ENCODE measurements at regions not wholly inside any gene's neighbourhood (a gene's known extent, or its start where the extent isn't known, plus 50 kb on each side); places are given as distances from the start of the nearest gene placed in this dataset.

DNA sequence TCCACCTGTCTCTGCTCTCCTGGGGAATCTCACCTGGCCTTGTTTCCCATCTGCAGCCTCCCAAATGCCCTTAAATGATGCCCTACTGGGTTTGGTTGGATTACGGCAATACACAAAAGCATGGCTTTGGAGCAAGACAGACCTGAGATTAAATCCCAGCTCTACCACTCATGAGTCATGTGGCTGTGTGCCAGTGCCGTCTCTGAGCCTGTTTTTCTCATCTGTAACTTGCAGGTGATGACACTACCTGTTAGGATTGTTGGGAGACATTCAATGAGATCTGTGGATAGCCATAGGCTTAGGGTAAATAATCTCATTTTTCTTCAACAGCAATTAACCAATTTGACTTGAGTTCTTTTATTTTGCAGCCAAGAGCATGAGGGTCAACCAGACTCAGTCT, 240.3 kb downstream of the MAF start:
- CTCF ChIA-PET: no interaction called here
- H3K27me3 Mint-ChIP-seq: peaks cover 14% of the 10 kb centered on the region
- no peak overlapping the region for H3K27ac Mint-ChIP-seq
- no peak overlapping the region for H3K4me3 Mint-ChIP-seq
- no peak for DNase-seq
- POLR2A ChIA-PET: no interaction called here
- TF ChIP-seq, protein P1, sequence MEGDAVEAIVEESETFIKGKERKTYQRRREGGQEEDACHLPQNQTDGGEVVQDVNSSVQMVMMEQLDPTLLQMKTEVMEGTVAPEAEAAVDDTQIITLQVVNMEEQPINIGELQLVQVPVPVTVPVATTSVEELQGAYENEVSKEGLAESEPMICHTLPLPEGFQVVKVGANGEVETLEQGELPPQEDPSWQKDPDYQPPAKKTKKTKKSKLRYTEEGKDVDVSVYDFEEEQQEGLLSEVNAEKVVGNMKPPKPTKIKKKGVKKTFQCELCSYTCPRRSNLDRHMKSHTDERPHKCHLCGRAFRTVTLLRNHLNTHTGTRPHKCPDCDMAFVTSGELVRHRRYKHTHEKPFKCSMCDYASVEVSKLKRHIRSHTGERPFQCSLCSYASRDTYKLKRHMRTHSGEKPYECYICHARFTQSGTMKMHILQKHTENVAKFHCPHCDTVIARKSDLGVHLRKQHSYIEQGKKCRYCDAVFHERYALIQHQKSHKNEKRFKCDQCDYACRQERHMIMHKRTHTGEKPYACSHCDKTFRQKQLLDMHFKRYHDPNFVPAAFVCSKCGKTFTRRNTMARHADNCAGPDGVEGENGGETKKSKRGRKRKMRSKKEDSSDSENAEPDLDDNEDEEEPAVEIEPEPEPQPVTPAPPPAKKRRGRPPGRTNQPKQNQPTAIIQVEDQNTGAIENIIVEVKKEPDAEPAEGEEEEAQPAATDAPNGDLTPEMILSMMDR (IDR thresholded peaks at IDR 0.05): no peak
- no peaks in the 10 kb centered on the region for H3K36me3 Mint-ChIP-seq (ENCODE audit: low read depth)
- no peak for ATAC-seq (ENCODE audit: low read depth)
- no peaks in the 10 kb centered on the region for H3K4me1 Mint-ChIP-seq
- no peaks in the 10 kb centered on the region for H3K9me3 Mint-ChIP-seq
- intact Hi-C loops (cut with micrococcal nuclease): no loop called here

DNA sequence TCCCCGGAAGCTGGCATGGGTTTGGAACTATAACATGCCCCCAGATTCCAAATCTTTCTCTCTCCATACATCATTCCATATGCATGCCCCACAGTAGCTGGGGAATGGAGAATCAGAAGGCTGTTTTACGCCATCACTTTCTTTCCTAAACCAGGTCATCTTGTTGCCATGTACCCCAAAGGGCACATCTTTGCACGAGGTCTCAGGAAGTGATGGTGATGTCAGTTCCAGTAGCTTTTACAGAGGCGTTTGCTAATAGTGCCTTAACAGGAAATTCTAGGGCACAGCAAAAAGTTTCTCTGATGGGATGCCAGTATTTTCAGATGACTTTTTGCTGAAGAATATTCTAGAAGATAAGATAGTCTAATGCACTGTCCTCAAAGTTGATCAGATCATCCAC, 241.5 kb downstream of the MAF start:
- intact Hi-C loops (cut with micrococcal nuclease): no loop called here
- ChIA-PET CTCF (no interaction called here), POLR2A (no interaction called here)

DNA sequence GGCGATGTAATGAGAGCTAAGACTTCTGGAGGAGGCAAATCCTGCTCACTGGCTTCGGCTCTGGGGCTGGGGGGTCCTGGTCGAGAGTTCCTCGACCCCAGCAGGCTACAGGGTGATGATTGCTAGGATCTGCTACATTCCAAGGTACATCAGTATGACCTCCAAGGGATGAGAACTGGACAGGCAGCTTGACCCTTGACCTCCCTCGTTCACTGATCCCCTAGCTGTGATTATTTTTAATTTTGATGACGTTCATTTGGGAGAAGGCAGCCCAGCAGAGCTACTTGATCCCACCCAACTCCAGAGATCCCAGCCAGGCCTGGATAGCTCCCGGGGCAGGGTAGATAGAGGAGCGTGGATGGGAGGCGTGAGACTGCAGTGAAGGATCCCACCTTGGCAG, 242.3 kb downstream of the MAF start:
- Mint-ChIP-seq H3K4me3 (no peak overlapping the region), H3K9me3 (no peaks in the 10 kb centered on the region), H3K27me3 (peaks cover 12% of the 10 kb centered on the region), H3K36me3 (ENCODE audit: low read depth) (no peaks in the 10 kb centered on the region), H3K27ac (no peak overlapping the region), H3K4me1 (no peaks in the 10 kb centered on the region)
- intact Hi-C loops (cut with micrococcal nuclease): no loop called here
- DNase-seq (no peak), ATAC-seq (ENCODE audit: low read depth) (no peak)
- TF ChIP-seq, protein P1 (IDR thresholded peaks at IDR 0.05): no peak
- ChIA-PET POLR2A (no interaction called here), CTCF (no interaction called here)

More for the DNA sequence above, 241.5 kb downstream of the MAF start:
- Mint-ChIP-seq H3K27me3 (peaks cover 16% of the 10 kb centered on the region), H3K4me3 (no peak overlapping the region), H3K9me3 (no peaks in the 10 kb centered on the region), H3K4me1 (no peaks in the 10 kb centered on the region), H3K36me3 (ENCODE audit: low read depth) (no peaks in the 10 kb centered on the region), H3K27ac (no peak overlapping the region)
- DNase-seq (no peak), ATAC-seq (ENCODE audit: low read depth) (no peak)
- TF ChIP-seq, protein P1 (IDR thresholded peaks at IDR 0.05): no peak

DNA sequence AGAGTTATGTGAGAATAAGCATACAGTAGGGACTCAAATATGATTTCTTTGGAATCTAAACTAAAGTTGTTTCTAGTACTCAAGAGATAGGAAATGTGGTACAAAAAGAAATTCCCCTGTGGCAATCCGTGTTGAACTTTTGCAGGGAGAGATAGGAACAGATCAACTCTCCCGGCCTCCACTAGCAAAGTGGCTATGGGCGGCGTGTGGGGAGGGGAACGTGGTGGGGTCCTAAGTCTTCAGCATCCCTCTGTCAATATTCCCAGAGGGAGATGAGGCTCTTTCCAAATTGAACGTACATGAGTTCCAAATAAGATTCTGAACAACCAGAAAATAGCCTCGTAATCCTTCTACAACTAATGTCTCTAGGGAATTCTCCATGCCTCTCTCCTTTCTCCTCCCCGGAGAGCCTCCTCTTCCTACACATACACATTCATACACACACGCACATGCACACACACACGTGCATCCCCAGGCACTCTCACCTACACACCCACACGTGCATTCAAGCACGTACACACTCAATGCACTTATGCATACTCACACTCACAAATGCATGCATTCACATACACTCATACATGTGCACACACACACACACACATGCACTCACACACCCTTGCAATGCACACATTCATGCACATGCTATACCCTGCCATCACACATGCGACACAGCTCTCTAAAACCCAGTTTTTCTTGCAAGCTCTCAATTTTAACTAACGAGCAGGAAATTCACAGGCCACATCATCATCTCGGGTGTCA, 244.8 kb downstream of the MAF start:
- H3K27me3 Mint-ChIP-seq: peaks cover 11% of the 10 kb centered on the region
- TF ChIP-seq, protein P1 (IDR thresholded peaks at IDR 0.05): no peak
- H3K4me1 Mint-ChIP-seq: no peaks in the 10 kb centered on the region
- ATAC-seq (ENCODE audit: low read depth) (no peak), DNase-seq (no peak)
- H3K9me3 Mint-ChIP-seq: no peaks in the 10 kb centered on the region
- intact Hi-C loops (cut with micrococcal nuclease): no loop called here
- CTCF ChIA-PET: no interaction called here
- no peak overlapping the region for H3K4me3 Mint-ChIP-seq
- no peak overlapping the region for H3K27ac Mint-ChIP-seq
- no peaks in the 10 kb centered on the region for H3K36me3 Mint-ChIP-seq (ENCODE audit: low read depth)
- POLR2A ChIA-PET: no interaction called here

DNA sequence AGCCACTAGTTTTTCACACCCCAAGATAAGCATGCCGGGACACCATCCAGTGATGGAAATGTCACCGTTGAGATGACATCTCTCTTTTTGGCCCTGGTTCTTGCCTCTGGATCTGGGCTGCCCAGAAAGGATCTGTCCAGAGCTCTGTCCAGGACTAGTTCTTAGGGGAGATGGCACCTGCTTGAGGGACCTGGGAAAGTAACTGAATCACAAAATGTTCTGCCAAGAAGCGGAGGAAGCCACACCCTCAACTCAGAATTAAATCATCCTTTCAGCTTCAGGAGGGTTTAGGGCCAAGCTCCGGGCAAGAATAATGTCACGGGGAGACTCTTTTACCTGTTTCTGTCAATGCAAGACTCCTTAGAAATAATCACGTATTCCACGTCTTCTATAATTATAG, 248.6 kb downstream of the MAF start:
- CTCF ChIA-PET: no interaction called here
- TF ChIP-seq, protein P1 (IDR thresholded peaks at IDR 0.05): no peak
- no peak for DNase-seq
- Mint-ChIP-seq H3K27me3 (peaks cover 7% of the 10 kb centered on the region), H3K27ac (no peak overlapping the region), H3K4me3 (no peak overlapping the region), H3K4me1 (no peaks in the 10 kb centered on the region), H3K9me3 (no peaks in the 10 kb centered on the region), H3K36me3 (ENCODE audit: low read depth) (no peaks in the 10 kb centered on the region)
- POLR2A ChIA-PET: no interaction called here
- no peak for ATAC-seq (ENCODE audit: low read depth)
- intact Hi-C loops (cut with micrococcal nuclease): no loop called here
